PC-9 (cell line): ENCODE measurements at regions not wholly inside any gene's neighbourhood (a gene's known extent, or its start where the extent isn't known, plus 50 kb on each side); places are given as distances from the start of the nearest gene placed in this dataset.

ENCODE experiments used
- BruUV-seq: library from RNA; stranded (reverse); fragments of 400-500 nt; replicated peaks from 2 replicates; lab custom pipeline; 2021; lab: Mats Ljungman, UMichigan
- CTCF ChIA-PET: fragments of 300-600 bp; sonication (Branson Sonifier 250); formaldehyde crosslinking; loops from one replicate; lab custom pipeline; 2022; ENCODE audit warnings: antibody characterized with exemption; lab: Charles Lee
- POLR2A ChIA-PET: fragments of 300-600 bp; sonication (Branson Sonifier 250); formaldehyde crosslinking; loops from one replicate; lab custom pipeline; 2022; ENCODE audit warnings: antibody characterized with exemption; ENCODE audit not compliant: unreplicated experiment; lab: Charles Lee
- DNase-seq, 2 experiments: peaks; one replicate each; pipeline versions ENCODE4 v3.0.0 to v3.0.0-alpha.2; 2015 to 2022; ENCODE audit warnings: mixed read lengths in 1 of 2
- H2AFZ ChIP-seq: fragments of 200-600 bp; sonication (generic); 2 replicates; pipeline ENCODE4 v1.8.1; 2017; ENCODE audit warnings: antibody characterized with exemption
- H3F3A ChIP-seq: fragments of 200-600 bp; sonication (generic); 2 replicates; pipeline ENCODE4 v1.8.1; 2017; ENCODE audit warnings: antibody characterized with exemption, mild to moderate bottlenecking, low read depth; ENCODE audit not compliant: insufficient read depth
- H3K27ac ChIP-seq: fragments of 200-600 bp; sonication (generic); 2 replicates; pipeline ENCODE4 v1.6.1; 2016; ENCODE audit warnings: mixed run types
- H3K27me3 ChIP-seq: fragments of 200-600 bp; sonication (generic); 2 replicates; pipeline ENCODE4 v1.6.1; 2016; ENCODE audit warnings: low read depth, mixed run types; ENCODE audit not compliant: insufficient read depth
- H3K36me3 ChIP-seq: fragments of 200-600 bp; sonication (generic); 2 replicates; pipeline ENCODE4 v1.6.1; 2016; ENCODE audit warnings: low read depth, mixed run types
- H3K4me1 ChIP-seq: fragments of 200-600 bp; sonication (generic); replicated peaks from 2 replicates; pipeline ENCODE4 v1.6.1; 2016; ENCODE audit warnings: mixed run types; ENCODE audit not compliant: insufficient read depth
- H3K4me2 ChIP-seq: fragments of 200-600 bp; sonication (generic); 2 replicates; pipeline ENCODE4 v1.6.1; 2017; ENCODE audit warnings: mixed run types
- H3K4me3 ChIP-seq: fragments of 200-600 bp; sonication (generic); 2 replicates; pipeline ENCODE4 v1.6.1; 2016; ENCODE audit warnings: mixed run types
- H3K79me2 ChIP-seq: fragments of 200-600 bp; sonication (generic); 2 replicates; pipeline ENCODE4 v1.6.1; 2017; ENCODE audit warnings: low read depth, mixed run types
- H3K9me2 ChIP-seq: fragments of 200-600 bp; sonication (generic); 2 replicates; pipeline ENCODE4 v1.8.1; 2017; ENCODE audit warnings: mild to moderate bottlenecking; ENCODE audit not compliant: insufficient read depth
- H3K9me3 ChIP-seq: fragments of 200-600 bp; sonication (generic); 2 replicates; pipeline ENCODE4 v1.8.1; 2016; ENCODE audit warnings: low read depth; ENCODE audit not compliant: insufficient read depth
- H4K20me1 ChIP-seq: fragments of 200-600 bp; sonication (generic); 2 replicates; pipeline ENCODE4 v1.8.1; 2017; ENCODE audit not compliant: insufficient read depth
- EZH2 ChIP-seq: fragments of 200-600 bp; sonication (generic); IDR thresholded peaks from 2 replicates; pipeline ENCODE4 v1.8.0; 2017; ENCODE audit warnings: antibody characterized with exemption, low read depth
- intact Hi-C: fragments of 100-400 bp; cut with micrococcal nuclease; formaldehyde crosslinking; loops from one replicate; pipeline ENCODE4 v1.10.0; 2022; ENCODE audit not compliant: unreplicated experiment
- TF ChIP-seq, protein P1 (sequence below): fragments of 200-600 bp; sonication (generic); conservative IDR thresholded peaks from 2 replicates; pipeline ENCODE4 v1.6.1; 2017; ENCODE audit warnings: mixed run types, antibody characterized with exemption, mild to moderate bottlenecking, moderate library complexity

DNA sequence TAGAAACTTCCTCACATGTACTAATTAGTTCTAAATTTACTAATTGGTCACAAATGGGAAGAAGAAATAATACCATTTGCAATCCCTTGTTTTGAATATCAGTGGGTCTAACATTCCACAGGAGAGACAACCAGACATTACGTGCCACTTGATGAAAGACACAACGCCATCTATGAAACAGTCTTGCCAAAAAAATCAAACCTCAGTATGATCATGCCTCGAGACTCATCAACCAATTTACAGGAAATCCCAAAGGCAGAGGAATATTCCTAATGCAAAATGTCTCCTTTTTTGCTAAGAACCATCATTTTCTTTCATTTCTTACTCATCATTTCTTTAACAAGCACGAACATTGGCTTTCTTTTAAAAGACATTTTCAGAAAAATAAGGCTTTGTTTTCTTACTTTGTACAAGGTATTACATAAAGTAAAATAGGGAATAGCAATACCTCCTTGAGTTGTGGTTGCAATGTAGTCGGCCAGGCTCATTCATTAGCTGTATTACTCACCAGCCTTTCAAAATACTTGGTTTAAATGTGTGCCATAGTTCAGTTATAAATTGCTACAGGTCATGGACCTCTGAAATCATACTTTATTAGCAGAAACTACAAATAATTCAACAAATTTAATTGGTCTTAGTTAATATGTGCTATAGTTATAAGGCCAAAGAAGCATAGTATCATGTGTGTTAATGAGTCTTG is 436.2 kb upstream of the FLRT2 start:
- no peak overlapping the region for H3K27ac ChIP-seq
- H3K36me3 ChIP-seq, result no peaks in the 10 kb centered on the region
- CTCF ChIA-PET, result no interaction called here
- no TSS peak for BruUV-seq
- no peak overlapping the region for H2AFZ ChIP-seq
- no peak overlapping the region for H3K4me3 ChIP-seq
- H4K20me1 ChIP-seq, result no peaks in the 10 kb centered on the region
- no peaks in the 10 kb centered on the region for H3K79me2 ChIP-seq
- H3K4me2 ChIP-seq, result no peak overlapping the region
- TF ChIP-seq, protein P1, sequence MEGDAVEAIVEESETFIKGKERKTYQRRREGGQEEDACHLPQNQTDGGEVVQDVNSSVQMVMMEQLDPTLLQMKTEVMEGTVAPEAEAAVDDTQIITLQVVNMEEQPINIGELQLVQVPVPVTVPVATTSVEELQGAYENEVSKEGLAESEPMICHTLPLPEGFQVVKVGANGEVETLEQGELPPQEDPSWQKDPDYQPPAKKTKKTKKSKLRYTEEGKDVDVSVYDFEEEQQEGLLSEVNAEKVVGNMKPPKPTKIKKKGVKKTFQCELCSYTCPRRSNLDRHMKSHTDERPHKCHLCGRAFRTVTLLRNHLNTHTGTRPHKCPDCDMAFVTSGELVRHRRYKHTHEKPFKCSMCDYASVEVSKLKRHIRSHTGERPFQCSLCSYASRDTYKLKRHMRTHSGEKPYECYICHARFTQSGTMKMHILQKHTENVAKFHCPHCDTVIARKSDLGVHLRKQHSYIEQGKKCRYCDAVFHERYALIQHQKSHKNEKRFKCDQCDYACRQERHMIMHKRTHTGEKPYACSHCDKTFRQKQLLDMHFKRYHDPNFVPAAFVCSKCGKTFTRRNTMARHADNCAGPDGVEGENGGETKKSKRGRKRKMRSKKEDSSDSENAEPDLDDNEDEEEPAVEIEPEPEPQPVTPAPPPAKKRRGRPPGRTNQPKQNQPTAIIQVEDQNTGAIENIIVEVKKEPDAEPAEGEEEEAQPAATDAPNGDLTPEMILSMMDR, result no peak
- TF ChIP-seq EZH2, result no peak
- no peaks in the 10 kb centered on the region for H3F3A ChIP-seq
- POLR2A ChIA-PET, result no interaction called here
- no peaks in the 10 kb centered on the region for H3K4me1 ChIP-seq
- intact Hi-C loops, result no loop called here
- no peaks in the 10 kb centered on the region for H3K27me3 ChIP-seq
- DNase-seq, result no peak
- no peaks in the 10 kb centered on the region for H3K9me2 ChIP-seq
- H3K9me3 ChIP-seq, result no peaks in the 10 kb centered on the region

DNA sequence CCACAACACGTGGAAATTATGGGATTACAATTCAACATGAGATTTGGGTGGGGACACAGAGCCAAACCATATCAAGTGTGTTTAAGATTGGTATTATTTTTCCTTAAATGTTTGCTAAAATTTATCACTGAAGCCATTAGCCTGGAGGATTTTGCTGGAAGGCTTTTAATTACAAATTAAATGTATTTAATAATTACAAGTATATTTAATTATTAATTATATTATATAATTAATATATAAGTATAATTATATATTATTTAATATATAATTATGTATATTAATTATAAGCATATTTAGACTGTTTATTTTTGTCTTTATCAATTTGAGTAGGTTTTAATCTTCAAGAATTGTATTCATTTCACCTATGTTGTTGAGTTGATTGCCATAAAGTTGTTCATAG is 427.4 kb upstream of the FLRT2 start:
- Histone ChIP-seq H3K79me2 (no peaks in the 10 kb centered on the region), H3K4me2 (no peak overlapping the region), H3K4me3 (no peak overlapping the region), H3K27me3 (no peaks in the 10 kb centered on the region), H4K20me1 (no peaks in the 10 kb centered on the region), H3F3A (no peaks in the 10 kb centered on the region), H3K36me3 (no peaks in the 10 kb centered on the region), H3K27ac (no peak overlapping the region), H3K4me1 (no peaks in the 10 kb centered on the region), H3K9me3 (no peaks in the 10 kb centered on the region), H2AFZ (no peak overlapping the region), H3K9me2 (no peaks in the 10 kb centered on the region)
- intact Hi-C loops, result no loop called here
- no TSS peak for BruUV-seq
- ChIA-PET POLR2A (no interaction called here), CTCF (no interaction called here)
- TF ChIP-seq EZH2, result no peak
- TF ChIP-seq, protein P1, result no peak
- no peak for DNase-seq

DNA sequence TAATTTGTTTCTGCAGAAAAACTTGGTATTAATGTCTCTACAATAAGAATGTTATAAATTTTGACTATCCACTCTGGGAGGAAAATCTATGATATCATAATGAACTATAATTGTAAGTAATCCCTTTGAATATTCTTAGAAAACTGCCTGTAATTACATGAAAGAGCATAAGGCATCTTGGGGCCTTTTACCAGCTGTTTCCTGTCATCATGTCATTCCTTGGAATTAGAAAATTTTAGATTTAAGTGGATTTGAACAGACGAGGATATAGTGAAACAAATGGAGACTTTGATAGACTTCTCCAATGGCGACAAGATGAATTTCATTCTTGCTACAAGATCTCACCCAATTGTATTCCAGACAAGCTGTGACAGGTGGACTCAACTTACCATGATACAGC is 423.4 kb upstream of the FLRT2 start:
- no TSS peak for BruUV-seq
- Histone ChIP-seq H4K20me1 (no peaks in the 10 kb centered on the region), H3K9me2 (no peaks in the 10 kb centered on the region), H3K79me2 (no peaks in the 10 kb centered on the region), H3K27ac (no peak overlapping the region), H3K36me3 (no peaks in the 10 kb centered on the region), H3K9me3 (no peaks in the 10 kb centered on the region; the same call in 1 of the 2 replicates), H3K4me1 (no peaks in the 10 kb centered on the region), H2AFZ (no peak overlapping the region), H3K4me2 (no peak overlapping the region), H3K27me3 (no peaks in the 10 kb centered on the region), H3F3A (no peaks in the 10 kb centered on the region), H3K4me3 (no peak overlapping the region)
- POLR2A ChIA-PET, result no interaction called here
- no peak for DNase-seq
- intact Hi-C loops, result no loop called here
- CTCF ChIA-PET, result no interaction called here
- TF ChIP-seq EZH2, result no peak
- TF ChIP-seq, protein P1, result no peak
